ENCODE measurements at regions not wholly inside any gene's neighbourhood (a gene's known extent, or its start where the extent isn't known, plus 50 kb on each side); places are given as distances from the start of the nearest gene placed in this dataset.

- ChIA-PET POLR2A (no interaction called here), CTCF (no interaction called here)
- no peak overlapping the region for H3K4me3 ChIP-seq (ENCODE audit: low read depth, low read length)
- DNase-seq (ENCODE audit: low read depth, low spot score), result no peak
- no peak for TF ChIP-seq CTCF (IDR thresholded peaks at IDR 0.05; ENCODE audit: insufficient read depth, low read length, missing control alignments)
These were observed 85.1 kb downstream of the LBH start for GRCh38 chr2:30316408-30316807.

- ChIA-PET CTCF (no interaction called here), POLR2A (no interaction called here)
These were observed 87.9 kb downstream of the LBH start for GRCh38 chr2:30318987-30319782.

GRCh38 chr2:30321466-30321865 lies 90.1 kb downstream of the LBH start:
- POLR2A ChIA-PET, result no interaction called here
- H3K4me3 ChIP-seq (ENCODE audit: low read depth, low read length), result no peak overlapping the region
- DNase-seq (ENCODE audit: low read depth, low spot score), result no peak
- CTCF ChIA-PET, result interaction anchor here (0.6 to 1.3 kb wide), 4 partner anchors 10 to 390 kb away, joined by 3 to 4 read pairs (median 4); no protein-coding TSS in a partner anchor
- TF ChIP-seq CTCF (IDR thresholded peaks at IDR 0.05; ENCODE audit: insufficient read depth, low read length, missing control alignments), result no peak

More at GRCh38 chr2:30318987-30319782, 87.9 kb downstream of the LBH start:
- no peak for TF ChIP-seq CTCF (IDR thresholded peaks at IDR 0.05; ENCODE audit: insufficient read depth, low read length, missing control alignments)
- DNase-seq (ENCODE audit: low read depth, low spot score), result no peak
- no peak overlapping the region for H3K4me3 ChIP-seq (ENCODE audit: low read depth, low read length)

GRCh38 chr2:30323499-30323898 lies 92.2 kb downstream of the LBH start:
- POLR2A ChIA-PET, result no interaction called here
- DNase-seq (ENCODE audit: low read depth, low spot score), result no peak
- no peak overlapping the region for H3K4me3 ChIP-seq (ENCODE audit: low read depth, low read length)
- CTCF ChIA-PET, result interaction anchor here (0.9 to 1.7 kb wide), 3 partner anchors 11 to 388 kb away, joined by 3 to 5 read pairs (median 3); no protein-coding TSS in a partner anchor
- no peak for TF ChIP-seq CTCF (IDR thresholded peaks at IDR 0.05; ENCODE audit: insufficient read depth, low read length, missing control alignments)

- CTCF ChIA-PET, result interaction anchor here (0.9 to 1.7 kb wide), 3 partner anchors 11 to 387 kb away, joined by 3 to 5 read pairs (median 3); no protein-coding TSS in a partner anchor
- no peak overlapping the region for H3K4me3 ChIP-seq (ENCODE audit: low read depth, low read length)
- no peak for DNase-seq (ENCODE audit: low read depth, low spot score)
- no peak for TF ChIP-seq CTCF (IDR thresholded peaks at IDR 0.05; ENCODE audit: insufficient read depth, low read length, missing control alignments)
- POLR2A ChIA-PET, result no interaction called here
These were observed 93.0 kb downstream of the LBH start for GRCh38 chr2:30324245-30324908.

Data from AG04449 (cell line).